ENCODE measurements at regions not wholly inside any gene's neighbourhood (a gene's known extent, or its start where the extent isn't known, plus 50 kb on each side); places are given as distances from the start of the nearest gene placed in this dataset.

GRCh38 chr10:4354382-4354812 lies 471.6 kb upstream of the AKR1E2 start:
- peak; percentile 68 for DNase-seq (ENCODE audit: low read depth)
- Histone ChIP-seq H3K27ac (ENCODE audit: low read depth, low read length) (peak overlapping the region; percentile 74), H2AFZ (ENCODE audit: low read depth, low read length) (no peak overlapping the region)

DNA sequence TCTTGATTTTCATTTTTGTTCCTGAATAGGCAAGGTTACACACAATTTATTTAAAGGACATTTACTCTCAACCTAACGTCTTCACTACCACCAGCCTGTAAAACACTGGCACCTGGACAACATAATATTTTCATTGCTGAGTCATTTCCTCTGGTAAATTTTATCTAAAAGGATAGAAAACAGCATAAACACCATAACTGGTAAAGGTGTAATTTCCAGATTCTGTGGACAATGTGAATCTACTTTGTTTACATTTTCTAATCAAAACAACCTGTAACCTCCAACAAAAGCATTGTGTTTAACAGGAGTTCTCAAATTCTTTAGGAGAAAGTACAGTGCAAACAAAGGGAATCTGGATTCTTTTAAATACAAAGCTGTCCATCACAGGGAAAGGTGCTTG lies 472.0 kb upstream of the AKR1E2 start:
- H3K4me2 ChIP-seq (ENCODE audit: low read length): peak overlapping the region; percentile 62
- Mint-ChIP-seq H3K9me3 (ENCODE audit: unreplicated experiment) (no peaks in the 10 kb centered on the region), H3K4me3 (ENCODE audit: unreplicated experiment) (no peak overlapping the region), H3K27ac (ENCODE audit: unreplicated experiment) (peak overlapping the region; percentile 79), H3K27me3 (ENCODE audit: low read depth, unreplicated experiment) (no peaks in the 10 kb centered on the region), H3K36me3 (ENCODE audit: low read depth, unreplicated experiment) (no peaks in the 10 kb centered on the region), H3K4me1 (ENCODE audit: low read depth, unreplicated experiment) (peaks cover 39% of the 10 kb centered on the region)
- peak overlapping the region; percentile 74 for H3K27ac ChIP-seq (ENCODE audit: low read depth, low read length)
- H4K20me1 ChIP-seq (ENCODE audit: insufficient read depth, low read length): no peaks in the 10 kb centered on the region
- H3K36me3 ChIP-seq (ENCODE audit: insufficient read depth, low read length): no peaks in the 10 kb centered on the region
- H3K79me2 ChIP-seq (ENCODE audit: insufficient read depth, low read length): no peaks in the 10 kb centered on the region
- TF ChIP-seq, protein P1, sequence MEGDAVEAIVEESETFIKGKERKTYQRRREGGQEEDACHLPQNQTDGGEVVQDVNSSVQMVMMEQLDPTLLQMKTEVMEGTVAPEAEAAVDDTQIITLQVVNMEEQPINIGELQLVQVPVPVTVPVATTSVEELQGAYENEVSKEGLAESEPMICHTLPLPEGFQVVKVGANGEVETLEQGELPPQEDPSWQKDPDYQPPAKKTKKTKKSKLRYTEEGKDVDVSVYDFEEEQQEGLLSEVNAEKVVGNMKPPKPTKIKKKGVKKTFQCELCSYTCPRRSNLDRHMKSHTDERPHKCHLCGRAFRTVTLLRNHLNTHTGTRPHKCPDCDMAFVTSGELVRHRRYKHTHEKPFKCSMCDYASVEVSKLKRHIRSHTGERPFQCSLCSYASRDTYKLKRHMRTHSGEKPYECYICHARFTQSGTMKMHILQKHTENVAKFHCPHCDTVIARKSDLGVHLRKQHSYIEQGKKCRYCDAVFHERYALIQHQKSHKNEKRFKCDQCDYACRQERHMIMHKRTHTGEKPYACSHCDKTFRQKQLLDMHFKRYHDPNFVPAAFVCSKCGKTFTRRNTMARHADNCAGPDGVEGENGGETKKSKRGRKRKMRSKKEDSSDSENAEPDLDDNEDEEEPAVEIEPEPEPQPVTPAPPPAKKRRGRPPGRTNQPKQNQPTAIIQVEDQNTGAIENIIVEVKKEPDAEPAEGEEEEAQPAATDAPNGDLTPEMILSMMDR (IDR thresholded peaks at IDR 0.05; ENCODE audit: insufficient read depth, low read depth, low read length): no peak
- no peak for TF ChIP-seq EZH2 (IDR thresholded peaks at IDR 0.05; ENCODE audit: insufficient read depth, low read length)
- H3K9ac ChIP-seq (ENCODE audit: low read length): peak overlapping the region; percentile 57
- no peaks in the 10 kb centered on the region for H3K27me3 ChIP-seq (ENCODE audit: insufficient read depth, low read length)
- H2AFZ ChIP-seq (ENCODE audit: low read depth, low read length): no peak overlapping the region
- H3K4me3 ChIP-seq (ENCODE audit: insufficient read depth, low read depth, low read length): no peak overlapping the region
- no peaks in the 10 kb centered on the region for H3K9me3 ChIP-seq (ENCODE audit: insufficient read depth, low read depth, low read length)
- no peak for FAIRE-seq
- H3K4me1 ChIP-seq (ENCODE audit: insufficient read depth, low read length): peaks cover 23% of the 10 kb centered on the region
- peak; percentile 75 for DNase-seq (ENCODE audit: low read depth)

More at GRCh38 chr10:4354382-4354812, 471.6 kb upstream of the AKR1E2 start:
- no peaks in the 10 kb centered on the region for H3K36me3 Mint-ChIP-seq (ENCODE audit: low read depth, unreplicated experiment)
- H3K9me3 ChIP-seq (ENCODE audit: insufficient read depth, low read depth, low read length): no peaks in the 10 kb centered on the region
- H3K4me3 ChIP-seq (ENCODE audit: insufficient read depth, low read depth, low read length): no peak overlapping the region
- H3K27me3 Mint-ChIP-seq (ENCODE audit: low read depth, unreplicated experiment): no peaks in the 10 kb centered on the region
- no peaks in the 10 kb centered on the region for H3K27me3 ChIP-seq (ENCODE audit: insufficient read depth, low read length)
- no peaks in the 10 kb centered on the region for H3K9me3 Mint-ChIP-seq (ENCODE audit: unreplicated experiment)
- H3K4me1 Mint-ChIP-seq (ENCODE audit: low read depth, unreplicated experiment): peaks cover 39% of the 10 kb centered on the region
- H3K4me3 Mint-ChIP-seq (ENCODE audit: unreplicated experiment): no peak overlapping the region
- no peaks in the 10 kb centered on the region for H3K36me3 ChIP-seq (ENCODE audit: insufficient read depth, low read length)
- peak; percentile 73 for FAIRE-seq
- H3K27ac Mint-ChIP-seq (ENCODE audit: unreplicated experiment): peak overlapping the region; percentile 79
- no peaks in the 10 kb centered on the region for H4K20me1 ChIP-seq (ENCODE audit: insufficient read depth, low read length)
- H3K4me2 ChIP-seq (ENCODE audit: low read length): peak overlapping the region; percentile 62
- peak overlapping the region; percentile 57 for H3K9ac ChIP-seq (ENCODE audit: low read length)
- TF ChIP-seq, protein P1 (IDR thresholded peaks at IDR 0.05; ENCODE audit: insufficient read depth, low read depth, low read length): no peak
- TF ChIP-seq EZH2 (IDR thresholded peaks at IDR 0.05; ENCODE audit: insufficient read depth, low read length): no peak
- no peaks in the 10 kb centered on the region for H3K79me2 ChIP-seq (ENCODE audit: insufficient read depth, low read length)
- H3K4me1 ChIP-seq (ENCODE audit: insufficient read depth, low read length): peaks cover 23% of the 10 kb centered on the region

GRCh38 chr10:4353059-4353655 lies 472.9 kb upstream of the AKR1E2 start:
- Histone ChIP-seq H3K4me1 (ENCODE audit: insufficient read depth, low read length) (peaks cover 23% of the 10 kb centered on the region), H3K9ac (ENCODE audit: low read length) (peak overlapping the region; percentile 57), H3K4me3 (ENCODE audit: insufficient read depth, low read depth, low read length) (no peak overlapping the region), H3K79me2 (ENCODE audit: insufficient read depth, low read length) (no peaks in the 10 kb centered on the region), H3K27ac (ENCODE audit: low read depth, low read length) (peak overlapping the region; percentile 74), H3K4me2 (ENCODE audit: low read length) (peak overlapping the region; percentile 62), H3K36me3 (ENCODE audit: insufficient read depth, low read length) (no peaks in the 10 kb centered on the region), H3K27me3 (ENCODE audit: insufficient read depth, low read length) (no peaks in the 10 kb centered on the region), H2AFZ (ENCODE audit: low read depth, low read length) (no peak overlapping the region), H3K9me3 (ENCODE audit: insufficient read depth, low read depth, low read length) (no peaks in the 10 kb centered on the region), H4K20me1 (ENCODE audit: insufficient read depth, low read length) (no peaks in the 10 kb centered on the region)
- no peak overlapping the region for H3K4me3 Mint-ChIP-seq (ENCODE audit: unreplicated experiment)
- no peaks in the 10 kb centered on the region for H3K9me3 Mint-ChIP-seq (ENCODE audit: unreplicated experiment)
- H3K36me3 Mint-ChIP-seq (ENCODE audit: low read depth, unreplicated experiment): no peaks in the 10 kb centered on the region
- peaks cover 39% of the 10 kb centered on the region for H3K4me1 Mint-ChIP-seq (ENCODE audit: low read depth, unreplicated experiment)
- H3K27ac Mint-ChIP-seq (ENCODE audit: unreplicated experiment): peak overlapping the region; percentile 79
- no peaks in the 10 kb centered on the region for H3K27me3 Mint-ChIP-seq (ENCODE audit: low read depth, unreplicated experiment)
- TF ChIP-seq EZH2 (IDR thresholded peaks at IDR 0.05; ENCODE audit: insufficient read depth, low read length): no peak
- FAIRE-seq (no peak), DNase-seq (ENCODE audit: low read depth) (peak; percentile 82)
